KMS-11 (cell line): ENCODE measurements at regions not wholly inside any gene's neighbourhood (a gene's known extent, or its start where the extent isn't known, plus 50 kb on each side); places are given as distances from the start of the nearest gene placed in this dataset.

ENCODE experiments used
- H2AFZ ChIP-seq: fragments of 200-600 bp; sonication (generic); 2 replicates; pipeline ENCODE4 v1.6.1; 2016; ENCODE audit warnings: antibody characterized with exemption, mixed run types, low read depth
- H3K27ac ChIP-seq: fragments of 200-600 bp; sonication (generic); 2 replicates; pipeline ENCODE4 v1.6.1; 2016; ENCODE audit warnings: mild to moderate bottlenecking, mixed run types
- H3K27me3 ChIP-seq: fragments of 200-600 bp; sonication (generic); 2 replicates; pipeline ENCODE4 v1.6.1; 2017; ENCODE audit warnings: mild to moderate bottlenecking, low read depth, mixed run types, moderate library complexity; ENCODE audit not compliant: insufficient read depth
- H3K36me3 ChIP-seq: fragments of 200-600 bp; sonication (generic); 2 replicates; pipeline ENCODE4 v1.6.1; 2017; ENCODE audit warnings: mild to moderate bottlenecking, mixed run types; ENCODE audit not compliant: insufficient read depth
- H3K4me1 ChIP-seq: fragments of 200-600 bp; sonication (generic); 2 replicates; pipeline ENCODE4 v1.6.1; 2016; ENCODE audit warnings: mild to moderate bottlenecking, low read depth, mixed run types; ENCODE audit not compliant: poor library complexity, severe bottlenecking
- H3K4me2 ChIP-seq: fragments of 200-600 bp; sonication (generic); 2 replicates; pipeline ENCODE4 v1.7.0; 2016; ENCODE audit warnings: mild to moderate bottlenecking, mixed run types
- H3K4me3 ChIP-seq: fragments of 200-600 bp; sonication (generic); IDR thresholded peaks from 2 replicates; pipeline ENCODE4 v1.6.1; 2017; ENCODE audit warnings: low read depth, low read length, mixed read lengths; ENCODE audit not compliant: insufficient read depth
- H3K79me2 ChIP-seq: fragments of 200-600 bp; sonication (generic); 2 replicates; pipeline ENCODE4 v1.6.1; 2016; ENCODE audit warnings: low read depth, mixed run types; ENCODE audit not compliant: insufficient read depth
- H3K9ac ChIP-seq: fragments of 200-600 bp; sonication (generic); 2 replicates; pipeline ENCODE4 v1.6.1; 2016; ENCODE audit warnings: mild to moderate bottlenecking, mixed run types
- H4K20me1 ChIP-seq: fragments of 200-600 bp; sonication (generic); 2 replicates; pipeline ENCODE4 v1.6.1; 2016; ENCODE audit warnings: mild to moderate bottlenecking, mixed run types; ENCODE audit not compliant: insufficient read depth
- TF ChIP-seq, protein P1 (sequence below): fragments of 200-600 bp; sonication (generic); conservative IDR thresholded peaks from 2 replicates; pipeline ENCODE4 v1.6.1; 2017; ENCODE audit warnings: low read depth, mild to moderate bottlenecking, antibody characterized with exemption, low read length, moderate library complexity, mixed read lengths

DNA sequence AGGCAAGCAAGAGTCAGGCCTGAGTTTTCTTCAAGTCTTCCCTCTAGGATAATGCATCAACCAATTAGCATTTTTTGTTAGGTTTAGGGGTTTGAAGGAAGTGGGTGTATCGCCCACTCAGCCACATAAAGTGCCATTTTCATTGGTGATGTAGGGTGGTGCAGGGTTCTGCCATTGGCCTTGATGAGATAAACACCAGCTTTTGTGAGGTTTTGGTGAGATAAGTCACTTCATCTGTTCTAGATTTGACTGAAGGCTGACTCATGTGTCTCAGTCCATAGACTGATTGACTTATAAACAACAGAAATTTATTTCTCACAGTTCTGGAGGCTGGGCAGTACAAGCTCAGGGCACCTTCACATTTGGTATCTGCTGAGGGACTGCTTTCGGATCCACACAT is 84.5 kb upstream of the C3orf80 start:
- no peaks in the 10 kb centered on the region for H3K36me3 ChIP-seq
- TF ChIP-seq, protein P1, sequence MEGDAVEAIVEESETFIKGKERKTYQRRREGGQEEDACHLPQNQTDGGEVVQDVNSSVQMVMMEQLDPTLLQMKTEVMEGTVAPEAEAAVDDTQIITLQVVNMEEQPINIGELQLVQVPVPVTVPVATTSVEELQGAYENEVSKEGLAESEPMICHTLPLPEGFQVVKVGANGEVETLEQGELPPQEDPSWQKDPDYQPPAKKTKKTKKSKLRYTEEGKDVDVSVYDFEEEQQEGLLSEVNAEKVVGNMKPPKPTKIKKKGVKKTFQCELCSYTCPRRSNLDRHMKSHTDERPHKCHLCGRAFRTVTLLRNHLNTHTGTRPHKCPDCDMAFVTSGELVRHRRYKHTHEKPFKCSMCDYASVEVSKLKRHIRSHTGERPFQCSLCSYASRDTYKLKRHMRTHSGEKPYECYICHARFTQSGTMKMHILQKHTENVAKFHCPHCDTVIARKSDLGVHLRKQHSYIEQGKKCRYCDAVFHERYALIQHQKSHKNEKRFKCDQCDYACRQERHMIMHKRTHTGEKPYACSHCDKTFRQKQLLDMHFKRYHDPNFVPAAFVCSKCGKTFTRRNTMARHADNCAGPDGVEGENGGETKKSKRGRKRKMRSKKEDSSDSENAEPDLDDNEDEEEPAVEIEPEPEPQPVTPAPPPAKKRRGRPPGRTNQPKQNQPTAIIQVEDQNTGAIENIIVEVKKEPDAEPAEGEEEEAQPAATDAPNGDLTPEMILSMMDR, result no peak
- no peaks in the 10 kb centered on the region for H3K27me3 ChIP-seq

DNA sequence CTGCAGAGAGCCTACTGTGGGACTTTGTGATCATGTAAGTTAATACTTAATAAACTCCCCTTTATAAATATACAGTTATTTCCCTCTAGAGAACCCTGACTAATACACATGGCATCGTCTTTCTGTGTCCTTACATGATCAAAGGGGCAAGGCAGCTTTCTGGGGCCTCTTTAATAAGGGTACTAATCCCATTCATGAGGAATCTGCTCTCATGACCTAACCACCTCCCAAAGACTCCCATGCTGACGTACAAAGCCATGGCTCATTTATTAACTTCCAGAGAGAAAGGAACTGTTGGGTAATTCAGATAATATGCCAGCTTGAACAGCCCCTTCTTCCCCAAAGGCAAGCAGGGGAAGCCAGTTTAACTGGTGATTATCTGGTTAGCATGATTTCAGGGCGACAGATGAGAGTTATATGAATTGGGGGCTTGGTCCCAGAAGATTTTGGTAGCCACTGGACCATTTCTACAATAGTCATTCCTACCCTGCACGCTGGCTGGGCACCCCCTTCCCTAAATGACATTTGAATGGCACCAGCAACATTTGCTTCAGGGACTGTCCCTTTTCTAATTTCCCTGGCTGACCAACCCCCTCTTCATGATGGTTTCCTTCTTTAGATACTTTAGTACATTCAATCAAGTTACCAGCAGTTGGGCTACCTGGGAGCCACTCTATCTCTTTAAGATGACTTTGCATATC is 83.6 kb upstream of the C3orf80 start:
- Histone ChIP-seq H3K79me2 (no peaks in the 10 kb centered on the region), H3K4me3 (no peak overlapping the region), H3K4me1 (no peaks in the 10 kb centered on the region), H3K36me3 (no peaks in the 10 kb centered on the region), H3K27ac (no peak overlapping the region), H4K20me1 (no peaks in the 10 kb centered on the region), H3K9ac (no peak overlapping the region), H2AFZ (no peak overlapping the region), H3K4me2 (no peak overlapping the region), H3K27me3 (no peaks in the 10 kb centered on the region)
- TF ChIP-seq, protein P1, result no peak

More for the DNA sequence above, 84.5 kb upstream of the C3orf80 start:
- Histone ChIP-seq H3K4me3 (no peak overlapping the region), H4K20me1 (no peaks in the 10 kb centered on the region), H3K9ac (no peak overlapping the region), H3K4me2 (no peak overlapping the region), H3K79me2 (no peaks in the 10 kb centered on the region), H2AFZ (no peak overlapping the region), H3K4me1 (no peaks in the 10 kb centered on the region), H3K27ac (no peak overlapping the region)

DNA sequence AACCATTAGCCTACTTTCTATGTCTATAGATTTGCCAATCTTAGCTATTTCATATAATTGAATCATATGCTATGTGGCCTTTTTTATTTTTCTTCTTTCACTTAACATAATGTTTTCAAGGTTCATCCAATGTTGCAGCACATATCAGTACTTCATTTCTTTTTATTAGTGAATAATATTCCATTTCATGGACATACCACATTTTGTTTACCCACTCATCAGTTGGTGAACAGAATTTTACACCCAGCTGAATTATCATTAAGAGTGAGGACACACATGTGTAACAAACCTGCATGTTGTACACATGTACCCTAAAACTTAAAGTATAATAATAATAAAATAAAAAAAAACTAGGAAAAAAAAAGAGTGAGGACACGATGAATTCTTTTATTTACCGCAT is 81.7 kb upstream of the C3orf80 start:
- Histone ChIP-seq H3K27me3 (no peaks in the 10 kb centered on the region), H3K4me2 (no peak overlapping the region), H3K27ac (no peak overlapping the region), H3K36me3 (no peaks in the 10 kb centered on the region), H3K4me1 (no peaks in the 10 kb centered on the region), H3K79me2 (no peaks in the 10 kb centered on the region), H4K20me1 (no peaks in the 10 kb centered on the region), H3K9ac (no peak overlapping the region), H3K4me3 (no peak overlapping the region), H2AFZ (no peak overlapping the region)
- TF ChIP-seq, protein P1, result no peak

DNA sequence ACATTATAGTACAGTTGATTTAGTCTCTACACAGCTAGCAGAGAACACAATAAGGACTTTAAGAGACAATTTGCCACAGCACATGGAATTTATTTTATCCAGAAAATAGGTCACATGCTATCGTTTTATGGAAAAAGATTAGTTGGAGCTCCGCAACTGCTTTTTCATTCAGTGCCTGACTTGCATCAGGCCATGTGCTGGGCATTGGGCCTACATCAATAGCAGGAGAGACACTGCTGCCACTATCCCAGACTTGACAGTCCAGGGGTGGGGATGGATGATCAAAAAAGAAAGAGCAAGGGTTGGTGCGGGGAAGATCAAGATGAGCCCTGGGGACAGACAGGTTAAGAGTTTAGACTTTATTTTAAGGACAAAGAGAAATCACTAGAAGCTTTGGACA is 75.2 kb upstream of the C3orf80 start:
- no peaks in the 10 kb centered on the region for H3K79me2 ChIP-seq
- H2AFZ ChIP-seq, result no peak overlapping the region
- no peak overlapping the region for H3K4me2 ChIP-seq
- no peak overlapping the region for H3K27ac ChIP-seq
- TF ChIP-seq, protein P1, result no peak
- no peak overlapping the region for H3K4me3 ChIP-seq
- H3K36me3 ChIP-seq, result no peaks in the 10 kb centered on the region
- no peak overlapping the region for H3K9ac ChIP-seq
- no peaks in the 10 kb centered on the region for H4K20me1 ChIP-seq
- H3K27me3 ChIP-seq, result no peaks in the 10 kb centered on the region
- H3K4me1 ChIP-seq, result no peaks in the 10 kb centered on the region
